ENCODE measurements at regions not wholly inside any gene's neighbourhood (a gene's known extent, or its start where the extent isn't known, plus 50 kb on each side); places are given as distances from the start of the nearest gene placed in this dataset.

DNA sequence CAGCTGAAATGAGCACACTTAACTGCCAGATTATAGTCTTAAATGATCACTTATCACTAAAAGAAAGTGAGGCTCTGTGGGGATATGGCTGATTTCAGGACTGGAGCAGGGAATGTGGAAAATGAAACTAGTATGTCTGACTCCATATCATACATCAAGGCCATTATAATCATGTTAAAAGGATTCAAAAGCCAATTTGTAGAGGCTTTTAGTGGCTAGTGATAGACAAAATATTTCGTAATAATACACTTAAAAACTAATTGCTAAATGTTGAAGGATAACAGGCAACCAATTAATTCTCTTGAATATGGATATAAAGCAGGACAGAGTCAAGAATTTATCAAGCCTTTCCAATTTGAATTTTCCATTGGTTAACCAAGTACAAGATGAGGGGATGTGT lies 358.1 kb upstream of the NDST3 start:
- TF ChIP-seq, protein P1, sequence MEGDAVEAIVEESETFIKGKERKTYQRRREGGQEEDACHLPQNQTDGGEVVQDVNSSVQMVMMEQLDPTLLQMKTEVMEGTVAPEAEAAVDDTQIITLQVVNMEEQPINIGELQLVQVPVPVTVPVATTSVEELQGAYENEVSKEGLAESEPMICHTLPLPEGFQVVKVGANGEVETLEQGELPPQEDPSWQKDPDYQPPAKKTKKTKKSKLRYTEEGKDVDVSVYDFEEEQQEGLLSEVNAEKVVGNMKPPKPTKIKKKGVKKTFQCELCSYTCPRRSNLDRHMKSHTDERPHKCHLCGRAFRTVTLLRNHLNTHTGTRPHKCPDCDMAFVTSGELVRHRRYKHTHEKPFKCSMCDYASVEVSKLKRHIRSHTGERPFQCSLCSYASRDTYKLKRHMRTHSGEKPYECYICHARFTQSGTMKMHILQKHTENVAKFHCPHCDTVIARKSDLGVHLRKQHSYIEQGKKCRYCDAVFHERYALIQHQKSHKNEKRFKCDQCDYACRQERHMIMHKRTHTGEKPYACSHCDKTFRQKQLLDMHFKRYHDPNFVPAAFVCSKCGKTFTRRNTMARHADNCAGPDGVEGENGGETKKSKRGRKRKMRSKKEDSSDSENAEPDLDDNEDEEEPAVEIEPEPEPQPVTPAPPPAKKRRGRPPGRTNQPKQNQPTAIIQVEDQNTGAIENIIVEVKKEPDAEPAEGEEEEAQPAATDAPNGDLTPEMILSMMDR (IDR thresholded peaks at IDR 0.05) = no peak
- TF ChIP-seq POLR2A (IDR thresholded peaks at IDR 0.05) = no peak
